CD4-positive, alpha-beta T cell (primary cell): ENCODE measurements at regions not wholly inside any gene's neighbourhood (a gene's known extent, or its start where the extent isn't known, plus 50 kb on each side); places are given as distances from the start of the nearest gene placed in this dataset.
"Not testable (repeated sequence)": the region's sequence is repeated elsewhere in the genome, so short reads cannot be mapped to it uniquely, and the experiment has no call there.

Experiments used
- ATAC-seq: fragments of 200-7000 bp; cut with Tn5 transposase; one replicate; pipeline ENCODE4 v1.10.0; 2022; ENCODE audit warnings: mild to moderate bottlenecking; ENCODE audit not compliant: poor library complexity
- CTCF ChIA-PET: fragments of 350-600 bp; sonication (Branson Sonifier 250); formaldehyde crosslinking; loops from one replicate; lab custom pipeline; 2021; ENCODE audit warnings: antibody characterized with exemption, inconsistent platforms; lab: Charles Lee
- POLR2A ChIA-PET: fragments of 350-600 bp; sonication (Branson Sonifier 250); formaldehyde crosslinking; loops from one replicate; lab custom pipeline; 2021; ENCODE audit warnings: antibody characterized with exemption, inconsistent platforms; lab: Charles Lee
- DNase-seq, 14 experiments: peaks; one replicate each; pipeline ENCODE4 v3.0.0-alpha.2; 2013 to 2020; ENCODE audit warnings: mixed read lengths in 2 of 14
- H3K27ac ChIP-seq, 2 donors: one replicate each; pipeline versions ENCODE4 v1.5.1 to v1.7.0; 2013; ENCODE audit warnings: low read length in 2 of 2, low read depth in 1 of 2, mild to moderate bottlenecking in 1 of 2
- H3K27me3 ChIP-seq, 2 experiments: 1 replicate in 1 of 2; 2 replicates in 1 of 2; pipeline versions ENCODE4 v1.6.1 to v1.7.0; 2013; ENCODE audit warnings: low read length in 2 of 2, control low read depth in 1 of 2, mild to moderate bottlenecking in 1 of 2, moderate library complexity in 1 of 2; ENCODE audit not compliant: insufficient read depth in 2 of 2, control insufficient read depth in 1 of 2
- H3K36me3 ChIP-seq: one replicate; pipeline ENCODE4 v1.6.1; 2013; ENCODE audit warnings: low read length, control low read depth; ENCODE audit not compliant: insufficient read depth
- H3K4me1 ChIP-seq: one replicate; pipeline ENCODE4 v1.6.1; 2013; ENCODE audit warnings: low read length, control low read depth; ENCODE audit not compliant: insufficient read depth
- H3K4me3 ChIP-seq: one replicate; pipeline ENCODE4 v1.5.1; 2013; ENCODE audit warnings: mild to moderate bottlenecking, low read length, moderate library complexity
- H3K9me3 ChIP-seq, 2 experiments: 1 replicate in 1 of 2; 2 replicates in 1 of 2; pipeline versions ENCODE4 v1.6.1 to v1.7.0; 2013; ENCODE audit warnings: low read length in 2 of 2, mild to moderate bottlenecking in 2 of 2, control low read depth in 1 of 2, moderate library complexity in 1 of 2; ENCODE audit not compliant: control insufficient read depth in 1 of 2, insufficient read depth in 1 of 2
- H3K27ac Mint-ChIP-seq: one replicate; pipeline ENCODE4 v1.8.0; 2020; ENCODE audit warnings: mixed read lengths
- H3K27me3 Mint-ChIP-seq: one replicate; pipeline ENCODE4 v1.8.0; 2021; ENCODE audit warnings: mixed read lengths
- H3K36me3 Mint-ChIP-seq: one replicate; pipeline ENCODE4 v1.8.0; 2021; ENCODE audit warnings: low read depth, mixed read lengths
- H3K4me1 Mint-ChIP-seq: one replicate; pipeline ENCODE4 v1.8.0; 2021; ENCODE audit warnings: low read depth, mixed read lengths
- H3K4me3 Mint-ChIP-seq: one replicate; pipeline ENCODE4 v1.8.0; 2020; ENCODE audit warnings: mild to moderate bottlenecking, mixed read lengths
- H3K9me3 Mint-ChIP-seq: one replicate; pipeline ENCODE4 v1.8.0; 2020; ENCODE audit warnings: mixed read lengths
- CTCF ChIP-seq: fragments of 200-600 bp; IDR thresholded peaks from one replicate; pipeline ENCODE4 v1.8.0; 2022; ENCODE audit warnings: antibody characterized with exemption, mild to moderate bottlenecking
- intact Hi-C, 2 experiments: fragments of 100-400 bp; cut with DNase I in 1 of 2; cut with micrococcal nuclease in 1 of 2; formaldehyde crosslinking; loops; one replicate each; pipeline versions ENCODE4 v1.15.1 to v1.9.0; 2023 to 2025; cut with DNase I, micrococcal nuclease

GRCh38 chr9:93750045-93750444 lies 173.7 kb downstream of the PHF2 start:
- CTCF ChIA-PET = no interaction called here

GRCh38 chr9:93748827-93749226 lies 172.4 kb downstream of the PHF2 start:
- intact Hi-C loops, H3K4me3 ChIP-seq, H3K36me3 Mint-ChIP-seq, DNase-seq, CTCF ChIA-PET, H3K4me1 ChIP-seq, ATAC-seq, H3K27ac ChIP-seq, H3K4me3 Mint-ChIP-seq, H3K36me3 ChIP-seq, H3K27me3 ChIP-seq, H3K27ac Mint-ChIP-seq, H3K4me1 Mint-ChIP-seq, POLR2A ChIA-PET: not testable (repeated sequence)
- H3K9me3 Mint-ChIP-seq = peaks cover 34% of the 10 kb centered on the region
- H3K27me3 Mint-ChIP-seq = peaks cover 23% of the 10 kb centered on the region
- peaks cover 10 to 36% of the 10 kb centered on the region in 2 experiments for H3K9me3 ChIP-seq

More at GRCh38 chr9:93750045-93750444, 173.7 kb downstream of the PHF2 start:
- intact Hi-C loops = no loop called here
- Histone ChIP-seq H3K27ac (no peak overlapping the region), H3K4me3 (no peak overlapping the region), H3K4me1 (no peaks in the 10 kb centered on the region), H3K27me3 (no peaks in the 10 kb centered on the region), H3K9me3 (peaks cover 10 to 41% of the 10 kb centered on the region in 2 experiments), H3K36me3 (no peaks in the 10 kb centered on the region)
- H3K4me3 Mint-ChIP-seq = no peak overlapping the region
- H3K27me3 Mint-ChIP-seq = peaks cover 35% of the 10 kb centered on the region
- TF ChIP-seq CTCF = no peak
- H3K36me3 Mint-ChIP-seq = no peaks in the 10 kb centered on the region
- no peak overlapping the region for H3K27ac Mint-ChIP-seq
- H3K9me3 Mint-ChIP-seq = peaks cover 35% of the 10 kb centered on the region
- no peaks in the 10 kb centered on the region for H3K4me1 Mint-ChIP-seq
- ATAC-seq (no peak), DNase-seq (no peak)
- POLR2A ChIA-PET = no interaction called here

GRCh38 chr9:93731963-93732362 lies 155.6 kb downstream of the PHF2 start:
- POLR2A ChIA-PET = no interaction called here
- no peak overlapping the region for H3K27ac ChIP-seq

More at GRCh38 chr9:93731963-93732362, 155.6 kb downstream of the PHF2 start:
- Histone ChIP-seq H3K9me3 (peaks cover 11 to 16% of the 10 kb centered on the region in 2 experiments), H3K36me3 (no peaks in the 10 kb centered on the region), H3K27me3 (peaks cover 9 to 15% of the 10 kb centered on the region in 2 experiments), H3K4me3 (no peak overlapping the region), H3K4me1 (no peaks in the 10 kb centered on the region)
- ATAC-seq (no peak), DNase-seq (no peak)
- peaks cover 66% of the 10 kb centered on the region for H3K27me3 Mint-ChIP-seq
- peaks cover 21% of the 10 kb centered on the region for H3K9me3 Mint-ChIP-seq
- no peak overlapping the region for H3K27ac Mint-ChIP-seq
- CTCF ChIA-PET = no interaction called here
- H3K36me3 Mint-ChIP-seq = no peaks in the 10 kb centered on the region
- intact Hi-C loops = no loop called here
- H3K4me3 Mint-ChIP-seq = no peak overlapping the region
- no peaks in the 10 kb centered on the region for H3K4me1 Mint-ChIP-seq
- TF ChIP-seq CTCF = no peak
